ENCODE measurements at regions not wholly inside any gene's neighbourhood (a gene's known extent, or its start where the extent isn't known, plus 50 kb on each side); places are given as distances from the start of the nearest gene placed in this dataset.

DNA sequence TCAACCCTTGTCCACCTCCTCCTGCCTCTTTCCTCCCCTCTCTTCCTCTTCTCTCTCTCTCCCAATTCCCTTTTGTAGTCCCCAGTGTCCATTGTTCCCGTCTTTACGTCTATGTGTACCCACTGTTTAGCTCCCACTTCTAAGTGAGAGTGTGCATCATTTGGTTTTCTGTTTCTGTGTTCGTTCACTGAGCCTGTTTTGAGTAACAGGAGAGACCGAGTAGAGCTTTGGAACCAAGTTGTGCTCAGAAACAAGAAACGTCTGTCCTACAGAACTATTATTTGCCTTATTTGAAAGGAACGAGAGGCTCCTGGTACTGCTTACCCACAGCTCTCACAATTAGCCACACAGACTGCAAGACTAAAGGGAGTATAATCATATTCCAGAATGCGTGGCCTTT lies 50.1 kb upstream of the MAPRE2 start:
- no peak for DNase-seq (ENCODE audit: low read depth in 6 of 9, low spot score in 9 of 9)
- no peaks in the 10 kb centered on the region for H3K9me3 ChIP-seq (ENCODE audit: control insufficient read depth in 2 of 2, insufficient read depth in 1 of 2, low read length in 1 of 2)
- no peaks in the 10 kb centered on the region for H3K4me1 ChIP-seq (ENCODE audit: control insufficient read depth in 2 of 2, insufficient read depth in 2 of 2, low read length in 2 of 2)
- H3K36me3 ChIP-seq (ENCODE audit: control insufficient read depth in 2 of 2, insufficient read depth in 2 of 2, low read length in 1 of 2): no peaks in the 10 kb centered on the region
- H3K27me3 ChIP-seq (ENCODE audit: control insufficient read depth in 2 of 2, insufficient read depth in 1 of 2, low read length in 1 of 2): no peaks in the 10 kb centered on the region
- H3K4me3 ChIP-seq (ENCODE audit: low read length in 2 of 2): no peak overlapping the region
- 98% methylated on average over 7 of the region's 7 CpGs for WGBS
- no peak overlapping the region for H3K27ac ChIP-seq (ENCODE audit: low read depth in 1 of 2, low read length in 1 of 2)
